ENCODE measurements at regions not wholly inside any gene's neighbourhood (a gene's known extent, or its start where the extent isn't known, plus 50 kb on each side); places are given as distances from the start of the nearest gene placed in this dataset.
A peak's percentile ranks its signal among the peaks of the same experiment; 100 is the strongest.

DNA sequence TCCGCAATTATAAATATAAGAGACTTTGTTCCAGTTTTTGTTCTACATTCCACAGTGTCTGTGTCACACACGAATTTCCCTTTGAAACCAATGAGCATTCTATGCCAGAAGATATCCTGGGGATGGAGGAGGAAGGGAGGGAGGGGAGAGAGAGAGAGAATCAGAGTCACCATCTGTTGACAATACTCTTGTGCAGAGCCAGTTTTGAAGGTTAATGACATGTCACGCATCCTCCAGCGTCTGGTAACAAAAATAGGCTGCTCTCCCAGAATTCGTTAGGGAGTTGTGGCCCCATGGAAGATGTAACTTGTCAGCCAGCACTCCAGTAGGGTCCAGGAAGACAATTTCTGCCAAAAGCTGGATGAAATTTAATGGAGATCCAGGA, 213.5 kb upstream of the KRR1 start:
- WGBS, 4 donors: 7 to 18% (median 10%) methylated on average over 5 of the region's 5 CpGs
- intact Hi-C loops (cut with DNase I): loop anchor here in 7 of 10 donors (5.0 to 10.0 kb wide), 4 partner anchors 160 to 310 kb away; partner anchors contain the start of gene PHLDA1 (in 5 of the 7)
- no peak for TF ChIP-seq POLR2A (IDR thresholded peaks at IDR 0.05)
- TF ChIP-seq, protein P1, sequence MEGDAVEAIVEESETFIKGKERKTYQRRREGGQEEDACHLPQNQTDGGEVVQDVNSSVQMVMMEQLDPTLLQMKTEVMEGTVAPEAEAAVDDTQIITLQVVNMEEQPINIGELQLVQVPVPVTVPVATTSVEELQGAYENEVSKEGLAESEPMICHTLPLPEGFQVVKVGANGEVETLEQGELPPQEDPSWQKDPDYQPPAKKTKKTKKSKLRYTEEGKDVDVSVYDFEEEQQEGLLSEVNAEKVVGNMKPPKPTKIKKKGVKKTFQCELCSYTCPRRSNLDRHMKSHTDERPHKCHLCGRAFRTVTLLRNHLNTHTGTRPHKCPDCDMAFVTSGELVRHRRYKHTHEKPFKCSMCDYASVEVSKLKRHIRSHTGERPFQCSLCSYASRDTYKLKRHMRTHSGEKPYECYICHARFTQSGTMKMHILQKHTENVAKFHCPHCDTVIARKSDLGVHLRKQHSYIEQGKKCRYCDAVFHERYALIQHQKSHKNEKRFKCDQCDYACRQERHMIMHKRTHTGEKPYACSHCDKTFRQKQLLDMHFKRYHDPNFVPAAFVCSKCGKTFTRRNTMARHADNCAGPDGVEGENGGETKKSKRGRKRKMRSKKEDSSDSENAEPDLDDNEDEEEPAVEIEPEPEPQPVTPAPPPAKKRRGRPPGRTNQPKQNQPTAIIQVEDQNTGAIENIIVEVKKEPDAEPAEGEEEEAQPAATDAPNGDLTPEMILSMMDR (IDR thresholded peaks at IDR 0.05): no peak
- no peaks in the 10 kb centered on the region for H3K9me3 ChIP-seq
- H3K4me3 ChIP-seq: no peak overlapping the region
- no peaks in the 10 kb centered on the region for H3K36me3 ChIP-seq
- H3K27me3 ChIP-seq: no peaks in the 10 kb centered on the region
- peak overlapping the region in 11 of 12 donors; percentile 24 to 80 (median 64) for H3K27ac ChIP-seq
- H3K4me1 ChIP-seq: peaks cover 9 to 57% (median 42%) of the 10 kb centered on the region in 12 donors
- DNase-seq: peak in 4 of 5 donors; percentile 36 to 67 (median 56)
- peak; percentile 71 to 89 (median 86) for ATAC-seq

DNA sequence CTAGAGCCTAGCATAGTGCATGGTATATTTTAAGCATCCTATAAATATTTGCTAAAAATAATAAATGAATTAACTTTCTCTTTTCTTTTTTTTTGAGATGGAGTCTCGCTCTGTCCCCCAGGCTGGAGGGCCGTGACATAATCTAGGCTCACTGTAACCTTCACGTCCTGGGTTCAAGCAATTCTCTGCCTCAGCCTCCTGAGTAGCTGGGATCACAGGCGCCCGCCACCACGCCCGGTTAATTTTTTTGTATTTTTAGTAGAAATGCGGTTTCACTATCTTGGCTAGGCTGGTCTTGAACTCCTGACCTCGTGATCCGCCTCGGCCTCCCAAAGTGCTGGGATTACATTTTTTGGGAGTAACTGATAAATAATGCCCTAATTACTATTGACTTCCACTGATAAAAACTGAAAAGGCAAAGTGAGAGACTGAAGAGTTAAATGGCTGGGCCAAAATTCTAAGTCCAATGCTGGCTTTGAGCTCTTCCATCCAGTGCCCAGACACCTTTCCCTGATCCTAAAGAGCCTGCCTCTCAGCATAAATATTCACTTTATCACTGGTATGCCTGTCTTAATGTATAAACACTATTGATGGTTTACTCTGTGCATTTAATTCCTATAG, 213.0 kb upstream of the KRR1 start:
- DNase-seq (no peak), ATAC-seq (no peak)
- Histone ChIP-seq H3K27me3 (no peaks in the 10 kb centered on the region), H3K9me3 (no peaks in the 10 kb centered on the region), H3K4me3 (no peak overlapping the region), H3K27ac (peak overlapping the region in 11 of 12 donors; percentile 24 to 80 (median 64)), H3K4me1 (peaks cover 9 to 57% (median 42%) of the 10 kb centered on the region in 12 donors), H3K36me3 (no peaks in the 10 kb centered on the region)
- TF ChIP-seq, protein P1 (IDR thresholded peaks at IDR 0.05): no peak
- no peak for TF ChIP-seq POLR2A (IDR thresholded peaks at IDR 0.05)
- 83 to 90% (median 86%) methylated on average over 11 of the region's 11 CpGs for WGBS, 4 donors
- intact Hi-C loops (cut with DNase I): loop anchor here in 7 of 10 donors (5.0 to 10.0 kb wide), 4 partner anchors 160 to 310 kb away; partner anchors contain the start of gene PHLDA1 (in 5 of the 7)

DNA sequence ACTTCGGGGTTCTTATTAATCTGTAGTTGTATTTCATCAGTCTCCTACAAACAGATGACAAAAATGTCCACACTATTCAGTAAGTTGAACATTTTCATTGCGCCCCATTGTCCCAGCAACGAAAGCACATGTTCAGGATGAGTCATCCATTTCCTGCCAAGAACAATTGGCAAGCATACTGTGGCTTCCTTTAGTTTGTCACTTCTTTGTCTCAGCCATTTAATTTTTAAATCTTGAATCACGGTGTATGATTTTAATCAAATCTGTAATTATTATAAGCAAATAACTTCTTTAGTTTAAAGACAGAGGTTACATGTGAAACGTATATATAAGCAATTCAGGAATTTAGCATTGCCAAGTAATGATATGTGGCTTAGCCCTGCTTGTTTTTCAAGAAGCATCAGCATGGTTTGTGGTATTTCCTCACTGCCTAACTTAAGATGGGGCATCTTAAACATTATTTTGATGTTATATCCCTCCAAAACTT, 211.3 kb upstream of the KRR1 start:
- peak in 4 of 5 donors; percentile 44 to 72 (median 54) for DNase-seq
- peak; percentile 33 to 88 (median 82) for ATAC-seq
- WGBS, 4 donors: 4 to 9% (median 6%) methylated on average over 5 of the region's 5 CpGs
- no peaks in the 10 kb centered on the region for H3K27me3 ChIP-seq
- peak overlapping the region; percentile 39 to 80 (median 75) for H3K27ac ChIP-seq
- H3K9me3 ChIP-seq: no peaks in the 10 kb centered on the region
- no peaks in the 10 kb centered on the region for H3K36me3 ChIP-seq
- no peak overlapping the region for H3K4me3 ChIP-seq
- intact Hi-C loops (cut with DNase I): loop anchor here in 8 of 10 donors (1.0 to 10.0 kb wide), 7 partner anchors 16 to 312 kb away; partner anchors contain the start of gene PHLDA1 (in 7 of the 8)
- H3K4me1 ChIP-seq: peaks cover 9 to 57% (median 42%) of the 10 kb centered on the region in 12 donors
- TF ChIP-seq POLR2A (IDR thresholded peaks at IDR 0.05): no peak
- TF ChIP-seq, protein P1 (IDR thresholded peaks at IDR 0.05): no peak

GRCh38 chr12:75721796-75722195, 210.4 kb upstream of the KRR1 start:
- no peak for DNase-seq
- WGBS, 4 donors: 49 to 59% (median 55%) methylated on average over 2 of the region's 2 CpGs
- H3K4me3 ChIP-seq: no peak overlapping the region
- H3K27me3 ChIP-seq: no peaks in the 10 kb centered on the region
- intact Hi-C loops (cut with DNase I): loop anchor here in 8 of 10 donors (1.0 to 10.0 kb wide), 7 partner anchors 15 to 313 kb away; partner anchors contain the start of gene PHLDA1 (in 7 of the 8)
- H3K27ac ChIP-seq: peak overlapping the region in 11 of 12 donors; percentile 63 to 80 (median 75)
- no peaks in the 10 kb centered on the region for H3K36me3 ChIP-seq
- no peak for ATAC-seq
- H3K9me3 ChIP-seq: no peaks in the 10 kb centered on the region
- TF ChIP-seq, protein P1 (IDR thresholded peaks at IDR 0.05): no peak
- no peak for TF ChIP-seq POLR2A (IDR thresholded peaks at IDR 0.05)
- peaks cover 9 to 57% (median 42%) of the 10 kb centered on the region in 12 donors for H3K4me1 ChIP-seq

All from heart left ventricle (tissue), 16 donors.